HCT116 (cell line): ENCODE measurements at regions not wholly inside any gene's neighbourhood (a gene's known extent, or its start where the extent isn't known, plus 50 kb on each side); places are given as distances from the start of the nearest gene placed in this dataset.
"Not testable (repeated sequence)": the region's sequence is repeated elsewhere in the genome, so short reads cannot be mapped to it uniquely, and the experiment has no call there.

ENCODE experiments used
- EGR1 ChIP-seq: IDR thresholded peaks from 2 replicates; pipeline ENCODE4 v1.6.1; 2012; ENCODE audit warnings: low read depth
- ELF1 ChIP-seq: IDR thresholded peaks from 2 replicates; pipeline ENCODE4 v1.6.1; 2012; ENCODE audit warnings: low read depth, borderline replicate concordance
- EZH2 ChIP-seq: fragments of 200-600 bp; sonication (generic); IDR thresholded peaks from 2 replicates; pipeline ENCODE4 v1.6.1; 2017; ENCODE audit warnings: antibody characterized with exemption, mixed run types
- JUND ChIP-seq: IDR thresholded peaks from 2 replicates; pipeline ENCODE4 v1.6.1; 2012
- POLR2A ChIP-seq: IDR thresholded peaks from 2 replicates; pipeline ENCODE4 v1.7.0; 2011; ENCODE audit warnings: borderline replicate concordance; ENCODE audit not compliant: insufficient read depth, insufficient read length; ENCODE audit errors: extremely low read depth
- POLR2AphosphoS5 ChIP-seq: IDR thresholded peaks from 2 replicates; pipeline ENCODE4 v1.6.1; 2011; ENCODE audit warnings: mild to moderate bottlenecking, low read depth, low read length, moderate library complexity
- RAD21 ChIP-seq: IDR thresholded peaks from 2 replicates; pipeline ENCODE4 v1.6.1; 2012; ENCODE audit warnings: low read depth, mild to moderate bottlenecking
- SIN3A ChIP-seq: IDR thresholded peaks from 2 replicates; pipeline ENCODE4 v1.6.1; 2012; ENCODE audit warnings: low read depth
- SRF ChIP-seq: IDR thresholded peaks from 2 replicates; pipeline ENCODE4 v1.6.1; 2012; ENCODE audit warnings: low read depth
- ZFX ChIP-seq: fragments of 450-650 bp; IDR thresholded peaks from 2 replicates; pipeline ENCODE4 v1.6.1; 2017
- TF ChIP-seq, protein P1 (sequence below), 3 experiments: fragments of 200-600 bp in 1 of 3; sonication (generic) in 1 of 3; IDR thresholded peaks in 2 of 3; conservative IDR thresholded peaks in 1 of 3; 2 replicates each; pipeline ENCODE4 v1.5.1; 2012 to 2017; ENCODE audit warnings: low read depth in 2 of 3, low read length in 2 of 3, antibody characterized with exemption in 1 of 3, borderline replicate concordance in 1 of 3, control low read depth in 1 of 3, mild to moderate bottlenecking in 1 of 3, mixed read lengths in 1 of 3, mixed run types in 1 of 3, moderate library complexity in 1 of 3; ENCODE audit not compliant: insufficient read depth in 1 of 3
- TF ChIP-seq, protein P2 (sequence below): IDR thresholded peaks from 2 replicates; pipeline ENCODE4 v1.6.1; 2012; ENCODE audit warnings: low read depth

DNA sequence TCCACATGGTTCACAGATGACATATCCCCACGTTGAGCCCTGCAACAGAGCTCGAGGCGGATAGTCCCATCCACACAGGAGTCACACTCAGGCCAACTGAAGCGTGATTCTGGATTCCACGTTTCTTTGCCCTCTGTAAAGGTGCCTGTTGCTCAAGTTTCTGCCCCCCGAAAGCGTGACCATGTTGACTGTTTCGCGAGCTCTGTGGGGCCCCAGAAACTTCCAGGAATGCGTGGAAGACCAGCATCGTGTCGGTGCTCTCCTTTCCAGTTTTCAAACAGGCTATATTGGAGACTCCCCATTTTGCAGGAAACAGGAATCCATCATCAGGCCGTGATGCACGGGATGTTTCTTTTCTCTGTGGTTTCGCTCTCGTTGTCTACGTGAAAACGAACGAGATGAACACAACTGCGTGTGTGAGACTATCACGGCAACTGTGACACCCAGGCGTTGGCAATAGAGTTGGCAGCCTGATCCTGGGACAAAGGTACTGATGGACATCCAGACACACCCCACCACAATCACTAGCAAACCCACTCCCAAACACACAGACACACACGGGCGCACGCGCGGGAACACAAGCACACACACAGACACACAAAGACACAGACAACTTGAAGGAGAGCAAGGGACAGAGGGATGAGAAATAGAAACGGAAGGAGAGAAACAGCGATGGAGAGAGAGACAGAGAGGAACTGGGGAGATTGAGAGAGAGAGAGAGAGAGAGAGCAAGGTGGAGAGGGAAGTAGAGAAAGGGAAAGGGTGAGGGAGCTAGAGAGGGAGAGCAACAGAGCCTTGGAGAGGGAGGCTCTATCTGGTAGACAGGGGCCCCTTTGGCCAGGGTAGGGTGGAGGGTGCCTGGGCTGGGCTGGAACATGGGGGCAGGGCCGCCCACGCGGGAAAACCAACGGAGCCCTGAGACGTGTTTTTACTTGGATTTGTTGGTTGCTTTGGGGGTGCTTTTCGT, 1609.3 kb downstream of the SPATA31A7 start:
- TF ChIP-seq POLR2AphosphoS5, POLR2A, EGR1, RAD21, SIN3A, SRF, JUND, ELF1, EZH2, ZFX: not testable (repeated sequence)
- TF ChIP-seq, protein P1, sequence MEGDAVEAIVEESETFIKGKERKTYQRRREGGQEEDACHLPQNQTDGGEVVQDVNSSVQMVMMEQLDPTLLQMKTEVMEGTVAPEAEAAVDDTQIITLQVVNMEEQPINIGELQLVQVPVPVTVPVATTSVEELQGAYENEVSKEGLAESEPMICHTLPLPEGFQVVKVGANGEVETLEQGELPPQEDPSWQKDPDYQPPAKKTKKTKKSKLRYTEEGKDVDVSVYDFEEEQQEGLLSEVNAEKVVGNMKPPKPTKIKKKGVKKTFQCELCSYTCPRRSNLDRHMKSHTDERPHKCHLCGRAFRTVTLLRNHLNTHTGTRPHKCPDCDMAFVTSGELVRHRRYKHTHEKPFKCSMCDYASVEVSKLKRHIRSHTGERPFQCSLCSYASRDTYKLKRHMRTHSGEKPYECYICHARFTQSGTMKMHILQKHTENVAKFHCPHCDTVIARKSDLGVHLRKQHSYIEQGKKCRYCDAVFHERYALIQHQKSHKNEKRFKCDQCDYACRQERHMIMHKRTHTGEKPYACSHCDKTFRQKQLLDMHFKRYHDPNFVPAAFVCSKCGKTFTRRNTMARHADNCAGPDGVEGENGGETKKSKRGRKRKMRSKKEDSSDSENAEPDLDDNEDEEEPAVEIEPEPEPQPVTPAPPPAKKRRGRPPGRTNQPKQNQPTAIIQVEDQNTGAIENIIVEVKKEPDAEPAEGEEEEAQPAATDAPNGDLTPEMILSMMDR (IDR thresholded peaks at IDR 0.05 in 2 of 3, conservative IDR thresholded peaks at IDR 0.05 in 1 of 3; ENCODE audit: borderline replicate concordance in 1 of 3, insufficient read depth in 1 of 3, low read depth in 2 of 3, low read length in 2 of 3), result not testable (repeated sequence)
- TF ChIP-seq, protein P2, sequence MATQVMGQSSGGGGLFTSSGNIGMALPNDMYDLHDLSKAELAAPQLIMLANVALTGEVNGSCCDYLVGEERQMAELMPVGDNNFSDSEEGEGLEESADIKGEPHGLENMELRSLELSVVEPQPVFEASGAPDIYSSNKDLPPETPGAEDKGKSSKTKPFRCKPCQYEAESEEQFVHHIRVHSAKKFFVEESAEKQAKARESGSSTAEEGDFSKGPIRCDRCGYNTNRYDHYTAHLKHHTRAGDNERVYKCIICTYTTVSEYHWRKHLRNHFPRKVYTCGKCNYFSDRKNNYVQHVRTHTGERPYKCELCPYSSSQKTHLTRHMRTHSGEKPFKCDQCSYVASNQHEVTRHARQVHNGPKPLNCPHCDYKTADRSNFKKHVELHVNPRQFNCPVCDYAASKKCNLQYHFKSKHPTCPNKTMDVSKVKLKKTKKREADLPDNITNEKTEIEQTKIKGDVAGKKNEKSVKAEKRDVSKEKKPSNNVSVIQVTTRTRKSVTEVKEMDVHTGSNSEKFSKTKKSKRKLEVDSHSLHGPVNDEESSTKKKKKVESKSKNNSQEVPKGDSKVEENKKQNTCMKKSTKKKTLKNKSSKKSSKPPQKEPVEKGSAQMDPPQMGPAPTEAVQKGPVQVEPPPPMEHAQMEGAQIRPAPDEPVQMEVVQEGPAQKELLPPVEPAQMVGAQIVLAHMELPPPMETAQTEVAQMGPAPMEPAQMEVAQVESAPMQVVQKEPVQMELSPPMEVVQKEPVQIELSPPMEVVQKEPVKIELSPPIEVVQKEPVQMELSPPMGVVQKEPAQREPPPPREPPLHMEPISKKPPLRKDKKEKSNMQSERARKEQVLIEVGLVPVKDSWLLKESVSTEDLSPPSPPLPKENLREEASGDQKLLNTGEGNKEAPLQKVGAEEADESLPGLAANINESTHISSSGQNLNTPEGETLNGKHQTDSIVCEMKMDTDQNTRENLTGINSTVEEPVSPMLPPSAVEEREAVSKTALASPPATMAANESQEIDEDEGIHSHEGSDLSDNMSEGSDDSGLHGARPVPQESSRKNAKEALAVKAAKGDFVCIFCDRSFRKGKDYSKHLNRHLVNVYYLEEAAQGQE, result not testable (repeated sequence)
